SK-N-SH (cell line): ENCODE measurements at regions not wholly inside any gene's neighbourhood (a gene's known extent, or its start where the extent isn't known, plus 50 kb on each side); places are given as distances from the start of the nearest gene placed in this dataset.

Experiments used
- CTCF ChIA-PET: fragments of 300-600, 350-600 bp; formaldehyde crosslinking; extraction: SDS; loops from one replicate; lab custom pipeline; 2021; lab: Yijun Ruan, JAX
- POLR2A ChIA-PET: fragments of 350-600 bp; sonication (Branson Sonifier 250); formaldehyde crosslinking; extraction: SDS; loops from one replicate; lab custom pipeline; 2020; ENCODE audit warnings: antibody characterized with exemption, inconsistent platforms; lab: Yijun Ruan, JAX
- DNase-seq: peaks from one replicate; pipeline ENCODE4 v3.0.0; 2012
- H2AFZ ChIP-seq: fragments of 200-600 bp; sonication (generic); 2 replicates; pipeline ENCODE4 v1.8.1; 2016; ENCODE audit warnings: antibody characterized with exemption, mild to moderate bottlenecking, low read depth
- H3F3A ChIP-seq: fragments of 200-600 bp; sonication (generic); replicated peaks from 2 replicates; pipeline ENCODE3; 2016; ENCODE audit warnings: antibody characterized with exemption, mild to moderate bottlenecking; ENCODE audit not compliant: insufficient read depth
- H3K27ac ChIP-seq, 2 experiments: fragments of 200-500 bp in 1 of 2; fragments of 200-600 bp in 1 of 2; sonication (Bioruptor generic) in 1 of 2; sonication (generic), shearing (Covaris generic) in 1 of 2; 2 replicates each; pipeline versions ENCODE4 v1.5.1 to v1.6.1; 2014 to 2016; ENCODE audit warnings: low read depth in 2 of 2, inconsistent platforms in 1 of 2, low read length in 1 of 2, mild to moderate bottlenecking in 1 of 2, mixed read lengths in 1 of 2
- H3K27me3 ChIP-seq: fragments of 200-600 bp; sonication (generic), shearing (Covaris generic); 2 replicates; pipeline ENCODE4 v1.6.1; 2016; ENCODE audit warnings: mixed run types; ENCODE audit not compliant: insufficient read depth
- H3K36me3 ChIP-seq, 2 experiments: fragments of 200-500 bp in 1 of 2; fragments of 200-600 bp in 1 of 2; sonication (Bioruptor generic) in 1 of 2; sonication (generic) in 1 of 2; replicated peaks in 1 of 2; 2 replicates each; pipeline versions ENCODE3 to v1.5.1; 2014 to 2016; ENCODE audit warnings: low read length in 1 of 2, mild to moderate bottlenecking in 1 of 2; ENCODE audit not compliant: insufficient read depth in 2 of 2, control insufficient read depth in 1 of 2
- H3K4me1 ChIP-seq, 2 experiments: fragments of 200-500 bp in 1 of 2; fragments of 200-600 bp in 1 of 2; sonication (Bioruptor generic) in 1 of 2; sonication (generic), shearing (Covaris generic) in 1 of 2; 2 replicates each; pipeline versions ENCODE4 v1.5.1 to v1.6.1; 2014 to 2016; ENCODE audit warnings: low read depth in 1 of 2, low read length in 1 of 2, mixed run types in 1 of 2; ENCODE audit not compliant: insufficient read depth in 2 of 2, control insufficient read depth in 1 of 2
- H3K4me2 ChIP-seq: fragments of 200-600 bp; sonication (generic), shearing (Covaris generic); 2 replicates; pipeline ENCODE4 v1.6.1; 2017; ENCODE audit warnings: mixed run types
- H3K4me3 ChIP-seq, 2 experiments: fragments of 200-500 bp in 1 of 2; fragments of 200-600 bp in 1 of 2; sonication (Bioruptor generic) in 1 of 2; sonication (generic), shearing (Covaris generic) in 1 of 2; 2 replicates each; pipeline versions ENCODE4 v1.5.1 to v1.8.1; 2014 to 2016; ENCODE audit warnings: low read depth in 2 of 2, inconsistent platforms in 1 of 2, low read length in 1 of 2, mild to moderate bottlenecking in 1 of 2, mixed read lengths in 1 of 2, moderate library complexity in 1 of 2
- H3K79me2 ChIP-seq: fragments of 200-600 bp; sonication (generic); 2 replicates; pipeline ENCODE4 v1.8.1; 2017; ENCODE audit warnings: mild to moderate bottlenecking; ENCODE audit not compliant: insufficient read depth
- H3K9ac ChIP-seq: fragments of 200-600 bp; sonication (generic); 2 replicates; pipeline ENCODE4 v1.6.1; 2017; ENCODE audit warnings: mixed run types
- H3K9me2 ChIP-seq: fragments of 200-600 bp; sonication (generic); 2 replicates; pipeline ENCODE4 v1.6.1; 2017; ENCODE audit warnings: mixed run types
- H3K9me3 ChIP-seq: fragments of 200-600 bp; sonication (generic); 2 replicates; pipeline ENCODE4 v1.6.1; 2017; ENCODE audit warnings: mixed run types, mild to moderate bottlenecking, moderate library complexity
- H4K20me1 ChIP-seq: fragments of 200-600 bp; sonication (generic); 2 replicates; pipeline ENCODE4 v1.6.1; 2017; ENCODE audit warnings: mild to moderate bottlenecking, mixed run types; ENCODE audit not compliant: insufficient read depth
- ELF1 ChIP-seq: IDR thresholded peaks from 2 replicates; pipeline ENCODE4 v1.4.0; 2012
- EP300 ChIP-seq, 2 experiments: IDR thresholded peaks; 2 replicates each; pipeline versions ENCODE4 v1.4.0 to v1.6.1; 2012; ENCODE audit warnings: borderline replicate concordance in 1 of 2, low read depth in 1 of 2, low read length in 1 of 2
- FOSL2 ChIP-seq: IDR thresholded peaks from 2 replicates; pipeline ENCODE4 v1.4.0; 2012; ENCODE audit warnings: low read depth, mild to moderate bottlenecking, moderate library complexity, borderline replicate concordance
- FOXM1 ChIP-seq: IDR thresholded peaks from 2 replicates; pipeline ENCODE4 v1.4.0; 2012; ENCODE audit warnings: low read depth, mild to moderate bottlenecking
- GABPA ChIP-seq: IDR thresholded peaks from 2 replicates; pipeline ENCODE4 v1.4.0; 2012; ENCODE audit warnings: low read depth, mild to moderate bottlenecking
- GATA2 ChIP-seq: sonication (generic); formaldehyde crosslinking; IDR thresholded peaks from 2 replicates; pipeline ENCODE4 v1.5.0; 2020; ENCODE audit warnings: mild to moderate bottlenecking, missing genetic modification reagents
- JUND ChIP-seq: IDR thresholded peaks from 2 replicates; pipeline ENCODE4 v1.4.0; 2012
- MEF2A ChIP-seq: IDR thresholded peaks from 2 replicates; pipeline ENCODE4 v1.4.0; 2012; ENCODE audit warnings: low read depth, borderline replicate concordance
- NFIC ChIP-seq: IDR thresholded peaks from 2 replicates; pipeline ENCODE4 v1.4.0; 2012; ENCODE audit warnings: borderline replicate concordance
- NRF1 ChIP-seq: IDR thresholded peaks from 2 replicates; pipeline ENCODE4 v1.6.1; 2012; ENCODE audit warnings: low read depth, mild to moderate bottlenecking, low read length
- POLR2AphosphoS5 ChIP-seq: IDR thresholded peaks from 2 replicates; pipeline ENCODE4 v1.6.1; 2012; ENCODE audit warnings: low read depth, low read length
- RAD21 ChIP-seq: IDR thresholded peaks from 2 replicates; pipeline ENCODE4 v1.6.1; 2012; ENCODE audit warnings: mild to moderate bottlenecking, low read length
- RFX5 ChIP-seq: IDR thresholded peaks from 2 replicates; pipeline ENCODE4 v1.6.1; 2012; ENCODE audit warnings: mild to moderate bottlenecking, improper control_type of control experiment, low read length
- RXRA ChIP-seq: IDR thresholded peaks from 2 replicates; pipeline ENCODE4 v1.4.0; 2012; ENCODE audit warnings: low read depth, mild to moderate bottlenecking, borderline replicate concordance
- SIN3A ChIP-seq: IDR thresholded peaks from 2 replicates; pipeline ENCODE4 v1.6.1; 2012; ENCODE audit warnings: low read depth, mild to moderate bottlenecking, low read length, moderate library complexity, borderline replicate concordance
- TCF12 ChIP-seq: IDR thresholded peaks from 2 replicates; pipeline ENCODE4 v1.4.0; 2012
- TEAD4 ChIP-seq: IDR thresholded peaks from 2 replicates; pipeline ENCODE4 v1.4.0; 2012; ENCODE audit warnings: mild to moderate bottlenecking, borderline replicate concordance; ENCODE audit not compliant: insufficient read depth
- WGBS: methylation state at CpG from one replicate; pipeline ENCODE4 v1.1.6; 2017; ENCODE audit warnings: low lambda C conversion rate; 5-methylcytosine and 5-hydroxymethylcytosine counted together
- TF ChIP-seq, protein P1 (sequence below): IDR thresholded peaks from 2 replicates; pipeline ENCODE4 v1.4.0; 2012; ENCODE audit warnings: low read depth, borderline replicate concordance
- TF ChIP-seq, protein P2 (sequence below): IDR thresholded peaks from 2 replicates; pipeline ENCODE4 v1.6.1; 2012; ENCODE audit warnings: mild to moderate bottlenecking, low read depth, low read length, moderate library complexity
- TF ChIP-seq, protein P3 (sequence below): fragments of 150-350 bp; IDR thresholded peaks from 2 replicates; pipeline ENCODE4 v1.6.1; 2016; ENCODE audit warnings: mild to moderate bottlenecking, low read depth, low read length
- TF ChIP-seq, protein P4 (sequence below): IDR thresholded peaks from 2 replicates; pipeline ENCODE4; 2012
- TF ChIP-seq, protein P5 (sequence below): fragments of 150-350 bp; IDR thresholded peaks from 2 replicates; pipeline ENCODE4 v1.6.1; 2017; ENCODE audit warnings: antibody characterized with exemption, low read length, low read depth, borderline replicate concordance

DNA sequence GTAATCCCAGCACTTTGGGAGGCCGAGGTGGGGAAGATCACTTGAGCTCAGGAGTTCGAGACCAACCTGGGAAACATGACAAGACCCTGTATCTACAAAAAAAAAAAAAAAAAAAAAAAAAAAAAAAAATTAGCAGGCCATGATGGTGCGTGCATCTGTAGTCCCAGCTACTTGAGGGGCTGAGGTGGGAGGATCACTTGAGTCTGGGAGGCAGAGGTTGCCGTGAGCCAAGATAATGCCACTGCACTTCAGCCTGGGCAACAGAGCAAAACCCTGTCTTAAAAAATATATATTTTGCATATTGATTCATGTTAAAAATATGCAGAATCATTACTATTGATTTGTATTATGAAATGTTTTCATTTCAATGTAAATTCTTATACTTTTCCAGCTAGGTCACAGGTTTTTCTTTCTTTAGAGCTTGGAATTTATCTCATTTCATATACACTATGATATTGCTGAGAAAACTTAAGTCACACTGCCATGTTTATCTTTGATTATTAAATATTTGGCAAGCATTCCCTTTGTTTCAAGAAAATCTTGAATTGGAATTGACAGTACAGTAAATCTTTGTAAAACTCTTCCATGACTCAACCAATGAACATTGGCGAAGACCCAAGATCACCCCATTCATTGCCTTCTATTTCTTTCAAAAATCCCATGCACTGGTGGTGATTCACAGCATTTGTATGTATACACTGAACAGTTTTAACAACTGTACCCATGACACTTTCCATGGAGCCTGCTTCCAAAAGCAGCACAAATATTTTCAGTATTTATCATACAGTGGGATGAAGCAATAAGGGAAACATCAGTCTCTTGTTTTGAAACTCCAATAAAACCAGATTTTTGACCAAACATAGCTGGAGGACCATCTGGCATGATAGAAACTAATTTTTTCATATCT lies 83.5 kb upstream of the TNRC6A start:
- DNase-seq: no peak
- peak overlapping the region; percentile 29 to 94; a peak in 3 of 4 replicates for H3K27ac ChIP-seq
- no peaks in the 10 kb centered on the region for H3K79me2 ChIP-seq
- no peaks in the 10 kb centered on the region for H3K27me3 ChIP-seq
- ChIA-PET POLR2A (interaction anchor here (0.5 kb wide), 1 partner anchor 11 kb away, joined by 3 read pairs; no protein-coding TSS in a partner anchor), CTCF (no interaction called here)
- TF ChIP-seq SIN3A (no peak), GATA2 (CRISPR knock-in tag) (no peak), FOSL2 (peak; percentile 97), RXRA (peak; percentile 87), RAD21 (no peak), POLR2AphosphoS5 (peak; percentile 72; the same call in 1 of the 2 replicates), TCF12 (peak; percentile 97), MEF2A (0 out of 2 replicates have a peak, but pooled peaks have one; percentile 71), GABPA (0 out of 2 replicates have a peak, but pooled peaks have one; percentile 24), EP300 (IDR thresholded peaks at IDR 0.05; ENCODE audit: borderline replicate concordance in 1 of 2, low read depth in 1 of 2, low read length in 1 of 2) (peak; percentile 47 to 97; a peak in 3 of 4 replicates), FOXM1 (peak; percentile 91), TEAD4 (peak; percentile 96), RFX5 (no peak), ELF1 (peak; percentile 15; the same call in 1 of the 2 replicates), JUND (peak; percentile 99), NRF1 (no peak), NFIC (peak; percentile 100)
- TF ChIP-seq, protein P1, sequence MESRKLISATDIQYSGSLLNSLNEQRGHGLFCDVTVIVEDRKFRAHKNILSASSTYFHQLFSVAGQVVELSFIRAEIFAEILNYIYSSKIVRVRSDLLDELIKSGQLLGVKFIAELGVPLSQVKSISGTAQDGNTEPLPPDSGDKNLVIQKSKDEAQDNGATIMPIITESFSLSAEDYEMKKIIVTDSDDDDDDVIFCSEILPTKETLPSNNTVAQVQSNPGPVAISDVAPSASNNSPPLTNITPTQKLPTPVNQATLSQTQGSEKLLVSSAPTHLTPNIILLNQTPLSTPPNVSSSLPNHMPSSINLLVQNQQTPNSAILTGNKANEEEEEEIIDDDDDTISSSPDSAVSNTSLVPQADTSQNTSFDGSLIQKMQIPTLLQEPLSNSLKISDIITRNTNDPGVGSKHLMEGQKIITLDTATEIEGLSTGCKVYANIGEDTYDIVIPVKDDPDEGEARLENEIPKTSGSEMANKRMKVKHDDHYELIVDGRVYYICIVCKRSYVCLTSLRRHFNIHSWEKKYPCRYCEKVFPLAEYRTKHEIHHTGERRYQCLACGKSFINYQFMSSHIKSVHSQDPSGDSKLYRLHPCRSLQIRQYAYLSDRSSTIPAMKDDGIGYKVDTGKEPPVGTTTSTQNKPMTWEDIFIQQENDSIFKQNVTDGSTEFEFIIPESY: peak; percentile 81
- TF ChIP-seq, protein P2, sequence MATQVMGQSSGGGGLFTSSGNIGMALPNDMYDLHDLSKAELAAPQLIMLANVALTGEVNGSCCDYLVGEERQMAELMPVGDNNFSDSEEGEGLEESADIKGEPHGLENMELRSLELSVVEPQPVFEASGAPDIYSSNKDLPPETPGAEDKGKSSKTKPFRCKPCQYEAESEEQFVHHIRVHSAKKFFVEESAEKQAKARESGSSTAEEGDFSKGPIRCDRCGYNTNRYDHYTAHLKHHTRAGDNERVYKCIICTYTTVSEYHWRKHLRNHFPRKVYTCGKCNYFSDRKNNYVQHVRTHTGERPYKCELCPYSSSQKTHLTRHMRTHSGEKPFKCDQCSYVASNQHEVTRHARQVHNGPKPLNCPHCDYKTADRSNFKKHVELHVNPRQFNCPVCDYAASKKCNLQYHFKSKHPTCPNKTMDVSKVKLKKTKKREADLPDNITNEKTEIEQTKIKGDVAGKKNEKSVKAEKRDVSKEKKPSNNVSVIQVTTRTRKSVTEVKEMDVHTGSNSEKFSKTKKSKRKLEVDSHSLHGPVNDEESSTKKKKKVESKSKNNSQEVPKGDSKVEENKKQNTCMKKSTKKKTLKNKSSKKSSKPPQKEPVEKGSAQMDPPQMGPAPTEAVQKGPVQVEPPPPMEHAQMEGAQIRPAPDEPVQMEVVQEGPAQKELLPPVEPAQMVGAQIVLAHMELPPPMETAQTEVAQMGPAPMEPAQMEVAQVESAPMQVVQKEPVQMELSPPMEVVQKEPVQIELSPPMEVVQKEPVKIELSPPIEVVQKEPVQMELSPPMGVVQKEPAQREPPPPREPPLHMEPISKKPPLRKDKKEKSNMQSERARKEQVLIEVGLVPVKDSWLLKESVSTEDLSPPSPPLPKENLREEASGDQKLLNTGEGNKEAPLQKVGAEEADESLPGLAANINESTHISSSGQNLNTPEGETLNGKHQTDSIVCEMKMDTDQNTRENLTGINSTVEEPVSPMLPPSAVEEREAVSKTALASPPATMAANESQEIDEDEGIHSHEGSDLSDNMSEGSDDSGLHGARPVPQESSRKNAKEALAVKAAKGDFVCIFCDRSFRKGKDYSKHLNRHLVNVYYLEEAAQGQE: no peak
- TF ChIP-seq, protein P3, sequence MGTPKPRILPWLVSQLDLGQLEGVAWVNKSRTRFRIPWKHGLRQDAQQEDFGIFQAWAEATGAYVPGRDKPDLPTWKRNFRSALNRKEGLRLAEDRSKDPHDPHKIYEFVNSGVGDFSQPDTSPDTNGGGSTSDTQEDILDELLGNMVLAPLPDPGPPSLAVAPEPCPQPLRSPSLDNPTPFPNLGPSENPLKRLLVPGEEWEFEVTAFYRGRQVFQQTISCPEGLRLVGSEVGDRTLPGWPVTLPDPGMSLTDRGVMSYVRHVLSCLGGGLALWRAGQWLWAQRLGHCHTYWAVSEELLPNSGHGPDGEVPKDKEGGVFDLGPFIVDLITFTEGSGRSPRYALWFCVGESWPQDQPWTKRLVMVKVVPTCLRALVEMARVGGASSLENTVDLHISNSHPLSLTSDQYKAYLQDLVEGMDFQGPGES: no peak
- TF ChIP-seq, protein P4, sequence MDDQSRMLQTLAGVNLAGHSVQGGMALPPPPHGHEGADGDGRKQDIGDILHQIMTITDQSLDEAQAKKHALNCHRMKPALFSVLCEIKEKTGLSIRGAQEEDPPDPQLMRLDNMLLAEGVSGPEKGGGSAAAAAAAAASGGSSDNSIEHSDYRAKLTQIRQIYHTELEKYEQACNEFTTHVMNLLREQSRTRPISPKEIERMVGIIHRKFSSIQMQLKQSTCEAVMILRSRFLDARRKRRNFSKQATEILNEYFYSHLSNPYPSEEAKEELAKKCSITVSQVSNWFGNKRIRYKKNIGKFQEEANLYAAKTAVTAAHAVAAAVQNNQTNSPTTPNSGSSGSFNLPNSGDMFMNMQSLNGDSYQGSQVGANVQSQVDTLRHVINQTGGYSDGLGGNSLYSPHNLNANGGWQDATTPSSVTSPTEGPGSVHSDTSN: peak; percentile 97
- TF ChIP-seq, protein P5, sequence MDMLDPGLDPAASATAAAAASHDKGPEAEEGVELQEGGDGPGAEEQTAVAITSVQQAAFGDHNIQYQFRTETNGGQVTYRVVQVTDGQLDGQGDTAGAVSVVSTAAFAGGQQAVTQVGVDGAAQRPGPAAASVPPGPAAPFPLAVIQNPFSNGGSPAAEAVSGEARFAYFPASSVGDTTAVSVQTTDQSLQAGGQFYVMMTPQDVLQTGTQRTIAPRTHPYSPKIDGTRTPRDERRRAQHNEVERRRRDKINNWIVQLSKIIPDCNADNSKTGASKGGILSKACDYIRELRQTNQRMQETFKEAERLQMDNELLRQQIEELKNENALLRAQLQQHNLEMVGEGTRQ: no peak
- no peak overlapping the region for H3K4me2 ChIP-seq
- peaks cover 20% of the 10 kb centered on the region for H3F3A ChIP-seq
- H3K4me3 ChIP-seq: 0 out of 4 replicates have a peak overlapping the region, but pooled peaks of 1 of the 2 experiments have one; percentile 5
- H3K9ac ChIP-seq: peak overlapping the region; percentile 41; the same call in 1 of the 2 replicates
- H2AFZ ChIP-seq: no peak overlapping the region
- no peaks in the 10 kb centered on the region for H4K20me1 ChIP-seq
- peaks cover 0 to 10% of the 10 kb centered on the region in 2 experiments; a peak in 2 of 4 replicates for H3K4me1 ChIP-seq
- WGBS: 50% methylated on average over 5 of the region's 5 CpGs
- H3K9me2 ChIP-seq: no peaks in the 10 kb centered on the region
- H3K36me3 ChIP-seq: no peaks in the 10 kb centered on the region
- no peaks in the 10 kb centered on the region for H3K9me3 ChIP-seq
